IMR-90 (cell line): ENCODE measurements at regions not wholly inside any gene's neighbourhood (a gene's known extent, or its start where the extent isn't known, plus 50 kb on each side); places are given as distances from the start of the nearest gene placed in this dataset.

Source experiments
- BHLHE40 ChIP-seq: fragments of 150-350 bp; IDR thresholded peaks from 2 replicates; pipeline ENCODE4 v1.6.1; 2016; ENCODE audit warnings: mild to moderate bottlenecking, low read depth, low read length
- CEBPB ChIP-seq: IDR thresholded peaks from 2 replicates; pipeline ENCODE4 v1.6.1; 2012; ENCODE audit warnings: low read depth, low read length, improper control_type of control experiment
- CHD1 ChIP-seq: IDR thresholded peaks from 2 replicates; pipeline ENCODE4 v1.6.1; 2012; ENCODE audit warnings: low read depth, low read length, improper control_type of control experiment
- CTCF ChIP-seq: conservative IDR thresholded peaks from 2 replicates; pipeline ENCODE4 v1.5.1; 2012; ENCODE audit warnings: mild to moderate bottlenecking, low read depth, low read length, improper control_type of control experiment
- MAFK ChIP-seq: IDR thresholded peaks from 2 replicates; pipeline ENCODE4 v1.6.1; 2012; ENCODE audit warnings: low read depth, low read length, improper control_type of control experiment
- MAZ ChIP-seq: IDR thresholded peaks from 2 replicates; pipeline ENCODE4 v1.6.1; 2012; ENCODE audit warnings: low read depth, mild to moderate bottlenecking, low read length, improper control_type of control experiment, moderate library complexity, borderline replicate concordance
- NFE2L2 ChIP-seq: fragments of 150-350 bp; IDR thresholded peaks from 2 replicates; pipeline ENCODE4 v1.6.1; 2016; ENCODE audit warnings: low read depth, mild to moderate bottlenecking, low read length
- POLR2A ChIP-seq: IDR thresholded peaks from 2 replicates; pipeline ENCODE4 v1.6.1; 2012; ENCODE audit warnings: mild to moderate bottlenecking, low read depth, low read length
- RAD21 ChIP-seq: IDR thresholded peaks from 2 replicates; pipeline ENCODE4 v1.6.1; 2012; ENCODE audit warnings: low read length, improper control_type of control experiment
- RCOR1 ChIP-seq: IDR thresholded peaks from 2 replicates; pipeline ENCODE4 v1.6.1; 2012; ENCODE audit warnings: mild to moderate bottlenecking, low read length, improper control_type of control experiment; ENCODE audit not compliant: insufficient replicate concordance
- RFX5 ChIP-seq: IDR thresholded peaks from 2 replicates; pipeline ENCODE4 v1.8.0; 2012; ENCODE audit warnings: low read depth, mild to moderate bottlenecking, low read length, moderate library complexity
- SMC3 ChIP-seq: fragments of 150-350 bp; IDR thresholded peaks from 2 replicates; pipeline ENCODE4 v1.6.1; 2016; ENCODE audit warnings: low read depth, mild to moderate bottlenecking, antibody characterized with exemption, low read length, moderate library complexity
- USF2 ChIP-seq: fragments of 150-350 bp; IDR thresholded peaks from 2 replicates; pipeline ENCODE4 v1.6.1; 2017; ENCODE audit warnings: mild to moderate bottlenecking, antibody characterized with exemption, low read length, low read depth
- TF ChIP-seq, protein P1 (sequence below): fragments of 150-350 bp; IDR thresholded peaks from 2 replicates; pipeline ENCODE4 v1.6.1; 2016; ENCODE audit warnings: low read depth, mild to moderate bottlenecking, low read length, moderate library complexity, borderline replicate concordance

DNA sequence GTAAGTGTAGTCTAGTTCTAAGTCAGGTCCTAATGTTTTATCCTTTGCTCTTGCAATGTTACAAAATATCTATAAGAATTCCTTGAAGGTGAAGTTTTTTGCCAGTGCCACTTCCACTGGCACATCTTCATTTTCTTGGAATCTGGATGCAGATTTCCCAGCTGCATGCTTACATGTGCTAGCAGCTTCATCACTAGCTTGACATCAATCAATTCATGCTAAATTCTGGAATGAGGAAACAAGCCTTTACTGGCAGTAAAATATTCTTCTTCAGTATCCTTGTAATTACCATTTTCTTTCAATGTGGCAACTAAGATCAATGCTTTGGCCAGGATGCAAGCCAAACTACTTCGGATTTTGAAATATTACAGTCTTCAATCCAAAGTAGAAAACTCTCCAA lies 200.6 kb upstream of the SIX2 start:
- TF ChIP-seq CTCF (no peak), POLR2A (no peak), SMC3 (no peak), CEBPB (no peak), RCOR1 (no peak), MAZ (no peak), BHLHE40 (no peak), RAD21 (no peak), MAFK (no peak), CHD1 (no peak), NFE2L2 (no peak), RFX5 (no peak), USF2 (no peak)
- TF ChIP-seq, protein P1, sequence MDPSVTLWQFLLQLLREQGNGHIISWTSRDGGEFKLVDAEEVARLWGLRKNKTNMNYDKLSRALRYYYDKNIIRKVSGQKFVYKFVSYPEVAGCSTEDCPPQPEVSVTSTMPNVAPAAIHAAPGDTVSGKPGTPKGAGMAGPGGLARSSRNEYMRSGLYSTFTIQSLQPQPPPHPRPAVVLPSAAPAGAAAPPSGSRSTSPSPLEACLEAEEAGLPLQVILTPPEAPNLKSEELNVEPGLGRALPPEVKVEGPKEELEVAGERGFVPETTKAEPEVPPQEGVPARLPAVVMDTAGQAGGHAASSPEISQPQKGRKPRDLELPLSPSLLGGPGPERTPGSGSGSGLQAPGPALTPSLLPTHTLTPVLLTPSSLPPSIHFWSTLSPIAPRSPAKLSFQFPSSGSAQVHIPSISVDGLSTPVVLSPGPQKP = no peak
